ENCODE measurements at regions not wholly inside any gene's neighbourhood (a gene's known extent, or its start where the extent isn't known, plus 50 kb on each side); places are given as distances from the start of the nearest gene placed in this dataset.

- no peaks in the 10 kb centered on the region for H3K9me3 ChIP-seq (ENCODE audit: control insufficient read depth in 1 of 2, insufficient read depth in 1 of 2, low read depth in 1 of 2, low read length in 2 of 2)
- H2AFZ ChIP-seq (ENCODE audit: low read depth, low read length, poor library complexity, severe bottlenecking), result no peak overlapping the region
- BruUV-seq (replicated peaks), result no TSS peak
- CTCF ChIA-PET, result no interaction called here
- H3K4me1 ChIP-seq (ENCODE audit: control insufficient read depth in 1 of 2, insufficient read depth in 2 of 2, low read length in 2 of 2), result no peaks in the 10 kb centered on the region
- no peak for TF ChIP-seq TCF7L2 (IDR thresholded peaks at IDR 0.05; ENCODE audit: borderline replicate concordance, extremely low read depth, insufficient read depth, insufficient read length)
- no peak for TF ChIP-seq EZH2phosphoT487 (IDR thresholded peaks at IDR 0.05; ENCODE audit: borderline replicate concordance)
- TF ChIP-seq CBX3 (IDR thresholded peaks at IDR 0.05; ENCODE audit: low read depth), result no peak
- no peak for TF ChIP-seq SP1 (IDR thresholded peaks at IDR 0.05; ENCODE audit: low read depth)
- no peak for TF ChIP-seq YY1 (IDR thresholded peaks at IDR 0.05; ENCODE audit: extremely low read depth, insufficient replicate concordance, low read depth, low read length)
- no peak for TF ChIP-seq FOSL1 (IDR thresholded peaks at IDR 0.05; ENCODE audit: low read depth)
- TF ChIP-seq JUND (IDR thresholded peaks at IDR 0.05), result no peak
- no peak for TF ChIP-seq MAX (IDR thresholded peaks at IDR 0.05)
- TF ChIP-seq EGR1 (IDR thresholded peaks at IDR 0.05; ENCODE audit: low read depth), result no peak
- TF ChIP-seq SRF (IDR thresholded peaks at IDR 0.05; ENCODE audit: low read depth), result no peak
- TF ChIP-seq EZH2 (IDR thresholded peaks at IDR 0.05), result no peak
- TF ChIP-seq REST (IDR thresholded peaks at IDR 0.05; ENCODE audit: low read depth), result no peak
- TF ChIP-seq ELF1 (IDR thresholded peaks at IDR 0.05; ENCODE audit: borderline replicate concordance, low read depth), result no peak
- no peak for TF ChIP-seq CEBPB (IDR thresholded peaks at IDR 0.05; ENCODE audit: low read depth)
- TF ChIP-seq RAD21 (IDR thresholded peaks at IDR 0.05; ENCODE audit: low read depth), result no peak
- no peak for TF ChIP-seq SIN3A (IDR thresholded peaks at IDR 0.05; ENCODE audit: low read depth)
- no peak for TF ChIP-seq POLR2AphosphoS5 (IDR thresholded peaks at IDR 0.05; ENCODE audit: low read depth, low read length)
- TF ChIP-seq ZNF274 (IDR thresholded peaks at IDR 0.05; ENCODE audit: low read depth, low read length), result no peak
- no peak for TF ChIP-seq ATF3 (IDR thresholded peaks at IDR 0.05)
- TF ChIP-seq POLR2A (IDR thresholded peaks at IDR 0.05; ENCODE audit: borderline replicate concordance, extremely low read depth, insufficient read depth, insufficient read length), result no peak
- H3K9ac ChIP-seq (ENCODE audit: low read length), result no peak overlapping the region
- no peak overlapping the region for H3K4me3 ChIP-seq (replicated peaks in 1 of 2; ENCODE audit: low read depth in 1 of 2, low read length in 2 of 2)
- POLR2A ChIA-PET, result no interaction called here
- no peaks in the 10 kb centered on the region for H3K27me3 ChIP-seq (ENCODE audit: insufficient read depth, low read length)
- no peaks in the 10 kb centered on the region for H3K9me2 ChIP-seq (ENCODE audit: insufficient read depth)
- no peaks in the 10 kb centered on the region for H3K79me2 ChIP-seq (ENCODE audit: insufficient read depth, low read length)
- RAD21 ChIA-PET (ENCODE audit: low non-redundant PET in 1 of 2, low total read pairs in 2 of 2, uncharacterized antibody in 2 of 2, unreplicated experiment in 2 of 2), result no interaction called here
- ATAC-seq (no peak), DNase-seq (ENCODE audit: low read depth, low spot score) (no peak)
- intact Hi-C loops (cut with micrococcal nuclease), result no loop called here
- H4K20me1 ChIP-seq (ENCODE audit: insufficient read depth), result no peaks in the 10 kb centered on the region
- no peak overlapping the region for H3K4me2 ChIP-seq (ENCODE audit: low read length)
- H3K27ac ChIP-seq (ENCODE audit: low read depth, low read length), result no peak overlapping the region
- H3K36me3 ChIP-seq (ENCODE audit: control insufficient read depth in 1 of 2, insufficient read depth in 2 of 2, low read length in 2 of 2), result no peaks in the 10 kb centered on the region
These were observed 69.6 kb upstream of the NDP start for GRCh38 chrX:44042751-44043150.
